Endothelial cell of umbilical vein (primary cell): ENCODE measurements at regions not wholly inside any gene's neighbourhood (a gene's known extent, or its start where the extent isn't known, plus 50 kb on each side); places are given as distances from the start of the nearest gene placed in this dataset.

Source experiments
- BruUV-seq: library from RNA; stranded (reverse); fragments of 400-500 nt; replicated peaks from 2 replicates; lab custom pipeline; 2021; lab: Mats Ljungman, UMichigan
- CTCF ChIA-PET: fragments of 300-600, 350-600 bp; sonication (Branson Sonifier 250); formaldehyde crosslinking; loops from one replicate; lab custom pipeline; 2021; ENCODE audit warnings: antibody characterized with exemption, inconsistent platforms; lab: Charles Lee
- POLR2A ChIA-PET: fragments of 300-600, 350-600 bp; sonication (Branson Sonifier 250); formaldehyde crosslinking; loops from one replicate; lab custom pipeline; 2021; ENCODE audit warnings: antibody characterized with exemption, inconsistent platforms; lab: Charles Lee
- DNase-seq: peaks from one replicate; pipeline ENCODE4 v3.0.0-alpha.2; 2011; ENCODE audit warnings: low read depth, low spot score
- FAIRE-seq: peaks from 2 replicates; lab custom pipeline; 2011; peaks lifted over from hg19 to GRCh38; lab: Jason Lieb, UNC
- H2AFZ ChIP-seq: 2 replicates; pipeline ENCODE4 v1.6.0; 2012; ENCODE audit warnings: low read depth, low read length, control low read depth, inconsistent platforms
- H3K27ac ChIP-seq: 2 replicates; pipeline ENCODE4 v1.5.1; 2011; ENCODE audit warnings: low read depth, mild to moderate bottlenecking, control low read depth, low read length, moderate library complexity; ENCODE audit not compliant: insufficient read depth
- H3K27me3 ChIP-seq, 2 experiments: 2 replicates each; pipeline versions ENCODE4 v1.6.0 to v1.6.1; 2011; ENCODE audit warnings: low read length in 2 of 2, mixed read lengths in 1 of 2; ENCODE audit not compliant: control insufficient read depth in 2 of 2, insufficient read depth in 2 of 2
- H3K36me3 ChIP-seq, 2 experiments: 2 replicates in 1 of 2; 3 replicates in 1 of 2; pipeline ENCODE4 v1.5.1; 2011; ENCODE audit warnings: low read length in 2 of 2, mild to moderate bottlenecking in 1 of 2, moderate library complexity in 1 of 2; ENCODE audit not compliant: control insufficient read depth in 2 of 2, insufficient read depth in 2 of 2; ENCODE audit errors: extremely low read depth in 1 of 2
- H3K4me1 ChIP-seq: 3 replicates; pipeline ENCODE4 v1.5.1; 2011; ENCODE audit warnings: mild to moderate bottlenecking, low read length; ENCODE audit not compliant: control insufficient read depth, insufficient read depth; ENCODE audit errors: extremely low read depth
- H3K4me2 ChIP-seq: 2 replicates; pipeline ENCODE4 v1.6.1; 2011; ENCODE audit warnings: low read length, control low read depth, mixed read lengths; ENCODE audit not compliant: insufficient read depth
- H3K4me3 ChIP-seq, 3 experiments: fragments of 200-600 bp in 1 of 3; sonication (generic), shearing (Covaris generic) in 1 of 3; replicated peaks in 1 of 3; 2 replicates each; pipeline ENCODE4 v1.5.1; 2011 to 2016; ENCODE audit warnings: control low read depth in 3 of 3, low read length in 3 of 3, mild to moderate bottlenecking in 2 of 3, inconsistent platforms in 1 of 3, low read depth in 1 of 3, moderate library complexity in 1 of 3; ENCODE audit not compliant: insufficient read depth in 1 of 3
- H3K79me2 ChIP-seq: 2 replicates; pipeline ENCODE4 v1.6.0; 2012; ENCODE audit warnings: low read length, inconsistent platforms; ENCODE audit not compliant: control insufficient read depth, insufficient read depth
- H3K9ac ChIP-seq: replicated peaks from 2 replicates; pipeline ENCODE3; 2011; ENCODE audit warnings: low read length, control low read depth; ENCODE audit not compliant: insufficient read depth; ENCODE audit errors: extremely low read depth
- H3K9me1 ChIP-seq: replicated peaks from 3 replicates; pipeline ENCODE4 v1.6.0; 2011; ENCODE audit warnings: mild to moderate bottlenecking, low read length; ENCODE audit not compliant: control insufficient read depth, insufficient read depth; ENCODE audit errors: extremely low read depth
- H3K9me3 ChIP-seq: replicated peaks from 2 replicates; pipeline ENCODE4 v1.5.1; 2012; ENCODE audit warnings: low read length, inconsistent platforms; ENCODE audit not compliant: control insufficient read depth, insufficient read depth
- H4K20me1 ChIP-seq: replicated peaks from 2 replicates; pipeline ENCODE3; 2011; ENCODE audit warnings: mild to moderate bottlenecking, low read length; ENCODE audit not compliant: control insufficient read depth, insufficient read depth; ENCODE audit errors: extremely low read depth
- CTCF ChIP-seq, 2 donors: IDR thresholded peaks; 1 replicate in 1 of 2; 2 replicates in 1 of 2; pipeline ENCODE4 v1.5.1; 2011; ENCODE audit warnings: low read length in 2 of 2, mild to moderate bottlenecking in 2 of 2, moderate library complexity in 2 of 2, control low read depth in 1 of 2, inconsistent platforms in 1 of 2, low read depth in 1 of 2; ENCODE audit not compliant: insufficient read depth in 1 of 2; ENCODE audit errors: extremely low read depth in 1 of 2
- EZH2 ChIP-seq: IDR thresholded peaks from 2 replicates; pipeline ENCODE4 v1.6.1; 2012; ENCODE audit warnings: borderline replicate concordance, low read depth, mild to moderate bottlenecking, moderate library complexity, low read length, inconsistent platforms; ENCODE audit not compliant: severe bottlenecking
- JUN ChIP-seq: IDR thresholded peaks from 2 replicates; pipeline ENCODE4 v1.6.1; 2011; ENCODE audit warnings: borderline replicate concordance, low read depth; ENCODE audit not compliant: insufficient read length, insufficient read depth
- MYC ChIP-seq: IDR thresholded peaks from one replicate; pipeline ENCODE4 v1.6.1; 2011; ENCODE audit warnings: mild to moderate bottlenecking, low read depth, low read length
- POLR2A ChIP-seq: IDR thresholded peaks from 2 replicates; pipeline ENCODE4 v1.6.1; 2012; ENCODE audit warnings: low read depth, mild to moderate bottlenecking, control low read depth, low read length
- POLR2AphosphoS5 ChIP-seq: IDR thresholded peaks from 2 replicates; pipeline ENCODE4 v1.6.1; 2012; ENCODE audit warnings: low read depth, mild to moderate bottlenecking, control low read depth, low read length, moderate library complexity; ENCODE audit not compliant: insufficient read depth
- dilution Hi-C: fragments of 300-500 bp; cut with MboI; formaldehyde crosslinking; loops from one replicate; pipeline ENCODE4 v1.15.0; 2019; ENCODE audit warnings: low sequenced_read_pairs; ENCODE audit not compliant: extremely low pct_ligation_motif_present
- intact Hi-C: fragments of 100-400 bp; cut with micrococcal nuclease; formaldehyde crosslinking; loops from one replicate; pipeline ENCODE4 v1.10.0; 2022
- TF ChIP-seq, protein P1 (sequence below): IDR thresholded peaks from 2 replicates; pipeline ENCODE4 v1.6.1; 2011; ENCODE audit not compliant: insufficient read depth, insufficient read length

DNA sequence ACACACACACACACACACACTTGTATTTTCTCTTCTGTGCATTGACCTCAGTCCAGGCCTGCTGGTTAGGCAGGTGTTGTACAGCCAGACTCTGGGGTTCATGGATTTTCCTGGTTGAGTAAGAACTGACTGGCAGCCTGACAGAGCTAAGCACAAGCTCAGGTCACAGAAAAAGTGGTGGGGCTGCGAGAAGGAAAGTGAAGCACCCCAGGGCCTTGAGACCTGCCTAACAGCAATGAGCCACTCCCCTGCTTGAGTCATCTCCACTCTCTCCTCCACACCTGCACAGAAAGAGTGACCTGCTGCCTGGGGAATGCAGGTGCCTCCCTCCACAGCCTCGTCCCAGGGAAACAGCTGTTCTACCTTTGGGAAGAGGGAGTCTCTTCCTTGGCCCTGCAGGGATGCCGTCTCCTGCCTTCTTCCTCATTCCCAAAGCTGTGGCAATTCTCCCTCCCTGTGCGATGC lies 91.4 kb upstream of the LGALSL start:
- FAIRE-seq (no peak), DNase-seq (no peak)
- BruUV-seq, result no TSS peak
- Histone ChIP-seq H2AFZ (no peak overlapping the region), H3K27ac (no peak overlapping the region), H3K36me3 (no peaks in the 10 kb centered on the region), H3K4me1 (peaks cover 3% of the 10 kb centered on the region), H3K9me1 (no peaks in the 10 kb centered on the region), H3K4me3 (no peak overlapping the region), H4K20me1 (no peaks in the 10 kb centered on the region), H3K9ac (no peak overlapping the region), H3K4me2 (no peak overlapping the region), H3K27me3 (peaks cover 5 to 7% of the 10 kb centered on the region in 2 experiments), H3K79me2 (no peaks in the 10 kb centered on the region), H3K9me3 (no peaks in the 10 kb centered on the region)
- intact Hi-C loops, result no loop called here
- CTCF ChIA-PET, result interaction anchor here (1.6 to 1.7 kb wide), 2 partner anchors 9 to 125 kb away, joined by 4 to 6 read pairs; no protein-coding TSS in a partner anchor
- dilution Hi-C loops, result no loop called here
- POLR2A ChIA-PET, result no interaction called here
- no peak for TF ChIP-seq POLR2A
- TF ChIP-seq EZH2, result no peak
- TF ChIP-seq, protein P1, sequence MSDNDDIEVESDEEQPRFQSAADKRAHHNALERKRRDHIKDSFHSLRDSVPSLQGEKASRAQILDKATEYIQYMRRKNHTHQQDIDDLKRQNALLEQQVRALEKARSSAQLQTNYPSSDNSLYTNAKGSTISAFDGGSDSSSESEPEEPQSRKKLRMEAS, result no peak
- no peak for TF ChIP-seq CTCF (IDR thresholded peaks at IDR 0.05; ENCODE audit: extremely low read depth in 1 of 2, insufficient read depth in 1 of 2, low read depth in 1 of 2, low read length in 2 of 2)
- TF ChIP-seq JUN, result no peak
- no peak for TF ChIP-seq MYC
- no peak for TF ChIP-seq POLR2AphosphoS5
